Subcutaneous abdominal adipose tissue (tissue), 5 donors: ENCODE measurements at regions not wholly inside any gene's neighbourhood (a gene's known extent, or its start where the extent isn't known, plus 50 kb on each side); places are given as distances from the start of the nearest gene placed in this dataset.

Source experiments
- H3K27ac ChIP-seq: one replicate; pipeline ENCODE4 v1.7.0; 2013; ENCODE audit warnings: low read depth, mild to moderate bottlenecking, inconsistent platforms, low read length, moderate library complexity
- H3K27me3 ChIP-seq, 5 donors: one replicate each; pipeline ENCODE4 v1.7.0; 2013; ENCODE audit warnings: low read length in 5 of 5, inconsistent platforms in 1 of 5; ENCODE audit not compliant: control insufficient read depth in 5 of 5, insufficient read depth in 4 of 5
- H3K36me3 ChIP-seq, 5 donors: one replicate each; pipeline ENCODE4 v1.7.0; 2013; ENCODE audit warnings: low read length in 5 of 5; ENCODE audit not compliant: control insufficient read depth in 5 of 5, insufficient read depth in 5 of 5
- H3K4me1 ChIP-seq, 5 donors: one replicate each; pipeline ENCODE4 v1.7.0; 2013; ENCODE audit warnings: low read length in 5 of 5, mild to moderate bottlenecking in 3 of 5, moderate library complexity in 1 of 5; ENCODE audit not compliant: control insufficient read depth in 5 of 5, insufficient read depth in 5 of 5
- H3K4me3 ChIP-seq, 5 donors: one replicate each; pipeline ENCODE4 v1.7.0; 2013; ENCODE audit warnings: low read length in 5 of 5, low read depth in 1 of 5
- H3K9ac ChIP-seq, 5 donors: one replicate each; pipeline ENCODE4 v1.7.0; 2013; ENCODE audit warnings: low read length in 5 of 5, mild to moderate bottlenecking in 4 of 5, moderate library complexity in 3 of 5
- H3K9me3 ChIP-seq, 5 donors: one replicate each; pipeline ENCODE4 v1.7.0; 2013; ENCODE audit warnings: low read length in 5 of 5; ENCODE audit not compliant: control insufficient read depth in 5 of 5
- donor health status: healthy.
- donor health status: healthy.
- donor health status: healthy.
- donor health status: healthy.
- donor health status: healthy.

DNA sequence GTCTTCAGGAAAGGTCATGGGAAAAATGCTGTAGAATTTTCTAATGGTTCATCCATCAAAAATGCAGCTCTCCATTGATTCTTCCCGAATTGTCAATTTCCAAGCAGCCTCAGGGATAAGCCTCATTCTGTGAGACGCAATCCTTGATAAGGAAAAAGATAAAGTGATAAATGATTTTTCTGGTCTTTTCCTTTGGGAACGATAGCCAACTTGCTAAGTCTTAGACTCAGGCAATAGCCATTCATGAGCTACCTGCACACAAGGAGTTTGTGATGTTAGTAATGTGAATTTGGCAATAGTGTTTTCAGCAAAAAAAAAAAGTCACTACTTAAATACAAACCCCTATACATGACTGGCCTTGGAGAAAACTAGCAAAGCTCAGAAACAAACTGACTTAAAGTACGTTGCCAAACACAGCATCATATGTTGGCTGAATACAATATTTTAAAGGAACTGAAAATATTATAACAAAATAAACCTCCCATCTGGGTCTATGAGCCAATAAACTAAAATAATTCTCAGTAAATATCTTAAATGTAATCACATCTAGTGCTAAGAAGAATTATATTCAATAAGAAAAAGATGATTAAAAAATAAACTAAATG, 75.5 kb downstream of the KLF6 start:
- Histone ChIP-seq H3K9me3 (peaks cover 4 to 14% (median 11%) of the 10 kb centered on the region in 5 donors), H3K4me1 (no peaks in the 10 kb centered on the region), H3K9ac (no peak overlapping the region), H3K4me3 (no peak overlapping the region), H3K27ac (no peak overlapping the region), H3K27me3 (no peaks in the 10 kb centered on the region), H3K36me3 (no peaks in the 10 kb centered on the region)

DNA sequence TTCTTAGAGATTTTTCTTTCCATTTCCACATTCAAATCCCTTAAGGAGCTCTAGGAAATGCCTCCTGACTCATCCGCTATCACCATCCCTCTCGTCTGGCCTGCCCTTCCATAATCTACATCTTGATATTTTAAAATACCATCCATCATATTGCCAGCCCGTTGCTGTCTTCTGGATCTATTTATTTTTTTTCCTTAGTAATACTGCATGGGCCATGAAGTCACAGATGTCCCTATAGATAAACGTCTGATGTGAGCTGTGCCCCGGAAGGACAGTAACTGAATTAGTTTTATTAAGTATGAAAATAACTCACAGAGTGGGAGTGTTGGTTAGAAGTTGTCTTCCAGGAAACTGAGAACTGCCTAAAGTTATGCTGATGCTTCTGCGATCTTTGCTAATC, 76.2 kb downstream of the KLF6 start:
- Histone ChIP-seq H3K36me3 (no peaks in the 10 kb centered on the region), H3K27ac (no peak overlapping the region), H3K4me1 (no peaks in the 10 kb centered on the region), H3K27me3 (no peaks in the 10 kb centered on the region), H3K4me3 (no peak overlapping the region), H3K9ac (no peak overlapping the region), H3K9me3 (peaks cover 4 to 14% (median 11%) of the 10 kb centered on the region in 5 donors)

DNA sequence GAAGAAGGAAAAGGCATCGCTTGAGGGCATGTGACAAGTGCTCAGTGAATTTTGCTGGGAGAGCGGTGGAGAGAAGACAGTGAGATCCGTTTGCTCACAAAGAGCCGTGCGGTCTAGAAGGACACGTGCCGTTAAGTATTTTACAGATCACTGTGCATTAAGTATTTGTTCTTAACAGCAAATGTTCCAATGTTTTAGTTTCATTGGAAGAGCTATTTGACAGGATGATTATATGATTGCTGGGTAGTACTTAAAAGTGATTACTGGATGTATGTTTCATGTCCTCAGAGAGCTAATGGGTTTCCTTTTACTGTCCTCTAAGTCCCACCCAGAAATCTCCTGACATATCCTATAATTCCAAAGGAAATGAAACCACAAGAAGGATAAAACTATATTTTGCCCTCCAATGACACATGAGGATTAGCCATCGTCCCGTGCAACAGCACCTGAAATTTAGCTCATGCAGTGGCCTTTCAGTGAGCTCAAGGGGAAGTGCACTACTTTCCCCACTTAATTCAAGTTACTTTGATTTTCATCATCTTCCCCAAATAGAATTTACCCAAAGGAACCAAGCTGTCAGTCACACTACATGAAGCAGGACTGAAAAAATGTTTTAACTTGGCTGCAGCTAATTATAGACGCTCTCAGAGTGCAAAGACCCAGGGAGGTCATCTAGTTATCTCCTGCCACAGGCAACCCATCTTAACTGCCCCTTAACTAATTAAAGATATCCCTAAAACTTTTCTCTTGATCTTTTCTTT, 80.3 kb downstream of the KLF6 start:
- Histone ChIP-seq H3K4me1 (peaks cover 0 to 8% (median 0%) of the 10 kb centered on the region in 5 donors), H3K27me3 (no peaks in the 10 kb centered on the region), H3K9me3 (no peaks in the 10 kb centered on the region), H3K4me3 (no peak overlapping the region), H3K27ac (no peak overlapping the region), H3K9ac (no peak overlapping the region), H3K36me3 (no peaks in the 10 kb centered on the region)

DNA sequence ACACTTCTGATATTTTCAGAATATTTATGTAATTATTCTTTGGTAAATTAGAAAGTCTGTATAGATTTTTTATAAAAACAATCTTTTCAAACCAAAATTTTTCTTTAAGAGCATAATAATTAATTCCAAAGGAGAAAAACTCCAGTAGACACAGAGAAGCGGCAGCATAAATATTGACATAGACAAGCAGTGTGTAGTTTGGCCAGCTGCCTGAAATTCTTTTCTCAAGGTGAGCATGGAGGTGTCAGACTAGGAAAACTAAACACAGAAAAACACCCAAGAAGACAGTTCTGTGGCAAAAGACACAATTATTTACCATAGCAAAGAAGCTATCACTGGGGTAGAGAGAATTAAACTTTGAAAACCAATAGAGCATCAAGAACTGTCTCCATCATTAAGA, 82.4 kb downstream of the KLF6 start:
- H3K27ac ChIP-seq: no peak overlapping the region
- H3K4me1 ChIP-seq: peaks cover 0 to 13% (median 0%) of the 10 kb centered on the region in 5 donors
- no peak overlapping the region for H3K9ac ChIP-seq
- no peak overlapping the region for H3K4me3 ChIP-seq
- H3K27me3 ChIP-seq: no peaks in the 10 kb centered on the region
- H3K9me3 ChIP-seq: no peaks in the 10 kb centered on the region
- H3K36me3 ChIP-seq: no peaks in the 10 kb centered on the region

DNA sequence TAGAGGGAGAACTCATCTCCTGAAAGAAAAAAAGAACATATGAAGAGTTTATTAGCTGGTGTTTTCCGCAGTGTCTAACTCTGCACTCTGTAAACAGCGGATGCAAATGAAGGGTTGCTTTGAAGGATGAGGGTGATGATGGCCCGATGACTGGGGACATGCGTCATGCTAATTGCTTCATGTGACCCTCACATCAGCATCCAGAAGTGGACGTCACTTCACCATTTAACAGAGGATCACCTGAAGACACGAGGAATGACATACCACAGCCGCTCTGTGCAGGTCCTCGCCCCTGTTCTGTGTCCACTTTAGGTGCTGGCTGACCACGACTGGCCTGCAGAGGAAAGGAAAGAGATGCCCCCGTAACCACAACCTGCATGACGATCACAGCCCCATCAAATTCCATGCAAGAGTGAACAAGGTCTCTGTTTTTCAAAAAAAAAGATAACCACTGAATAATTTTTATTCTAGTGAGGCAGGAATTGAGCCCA, 82.9 kb downstream of the KLF6 start:
- H3K9me3 ChIP-seq: no peaks in the 10 kb centered on the region
- H3K4me3 ChIP-seq: no peak overlapping the region
- H3K9ac ChIP-seq: no peak overlapping the region
- no peak overlapping the region for H3K27ac ChIP-seq
- H3K27me3 ChIP-seq: no peaks in the 10 kb centered on the region
- H3K36me3 ChIP-seq: no peaks in the 10 kb centered on the region
- peaks cover 0 to 13% (median 0%) of the 10 kb centered on the region in 5 donors for H3K4me1 ChIP-seq

DNA sequence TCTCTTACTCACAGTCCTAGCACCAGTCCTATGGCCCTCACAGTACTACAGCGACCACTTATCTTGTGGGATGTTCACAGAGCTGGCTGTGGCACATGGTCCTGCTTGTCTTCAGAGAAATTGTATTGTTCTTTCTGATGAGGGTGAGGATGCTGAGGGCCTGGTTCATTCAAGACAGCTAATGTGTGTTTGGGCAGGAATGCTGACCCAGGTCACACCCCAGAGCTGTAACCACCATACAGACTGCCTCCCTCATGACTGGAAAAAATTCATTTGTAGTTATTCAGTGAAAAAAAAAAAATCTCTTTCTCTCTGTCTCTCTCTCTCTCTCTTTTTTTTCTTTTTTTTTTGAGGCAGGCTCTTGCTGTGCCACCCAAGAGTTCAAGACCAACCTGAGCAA, 83.5 kb downstream of the KLF6 start:
- no peak overlapping the region for H3K4me3 ChIP-seq
- H3K9me3 ChIP-seq: no peaks in the 10 kb centered on the region
- H3K36me3 ChIP-seq: no peaks in the 10 kb centered on the region
- H3K27me3 ChIP-seq: no peaks in the 10 kb centered on the region
- H3K4me1 ChIP-seq: peaks cover 0 to 13% (median 0%) of the 10 kb centered on the region in 5 donors
- no peak overlapping the region for H3K9ac ChIP-seq
- no peak overlapping the region for H3K27ac ChIP-seq

DNA sequence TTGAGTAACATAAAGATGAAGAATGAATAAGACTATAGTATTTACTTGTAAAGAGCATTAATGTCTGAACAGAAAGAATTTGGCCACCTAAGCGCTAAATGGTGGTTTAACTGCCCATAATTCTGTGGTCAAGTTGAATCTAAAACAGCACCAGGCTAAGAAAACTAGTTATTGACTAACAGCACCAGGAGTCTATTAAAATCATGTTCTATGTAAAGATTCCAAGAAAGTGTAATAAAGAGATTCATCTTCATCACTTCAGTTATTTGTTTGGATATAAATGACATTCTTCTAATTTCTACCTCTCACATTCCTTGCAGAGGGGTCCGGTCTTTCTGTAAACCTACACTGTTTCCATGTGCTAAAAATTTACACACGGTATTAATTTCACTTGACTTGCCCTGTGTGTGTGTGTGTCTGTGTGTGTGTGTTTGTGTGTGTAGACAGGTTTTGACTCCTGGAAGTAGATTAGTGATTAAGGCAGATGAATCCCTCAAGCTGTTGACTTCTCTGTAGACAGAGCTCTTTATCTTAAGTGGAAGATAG, 84.4 kb downstream of the KLF6 start:
- peaks cover 0 to 13% (median 0%) of the 10 kb centered on the region in 5 donors for H3K4me1 ChIP-seq
- H3K4me3 ChIP-seq: no peak overlapping the region
- no peaks in the 10 kb centered on the region for H3K36me3 ChIP-seq
- no peaks in the 10 kb centered on the region for H3K9me3 ChIP-seq
- H3K27ac ChIP-seq: no peak overlapping the region
- H3K27me3 ChIP-seq: no peaks in the 10 kb centered on the region
- no peak overlapping the region for H3K9ac ChIP-seq

DNA sequence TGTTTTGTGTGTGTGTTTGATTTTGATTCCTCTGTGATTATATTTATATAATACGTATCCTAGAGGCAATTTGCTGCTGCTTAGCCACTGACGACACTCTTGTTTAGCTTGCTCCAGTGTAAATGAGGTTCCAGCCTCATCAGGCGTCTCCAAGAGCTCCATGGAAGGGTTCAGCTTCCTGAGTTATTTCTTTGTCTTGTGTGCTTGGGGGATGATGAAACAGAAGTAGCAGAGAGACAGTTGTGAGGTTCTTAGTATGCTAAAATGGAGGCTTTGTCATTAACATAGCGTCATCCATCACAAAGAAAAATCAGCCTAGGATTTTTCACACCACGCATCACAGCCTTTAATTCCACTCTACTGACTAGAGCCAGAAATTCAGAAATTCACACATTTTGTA, 85.1 kb downstream of the KLF6 start:
- Histone ChIP-seq H3K9me3 (no peaks in the 10 kb centered on the region), H3K4me1 (peaks cover 0 to 13% (median 0%) of the 10 kb centered on the region in 5 donors), H3K9ac (no peak overlapping the region), H3K27me3 (no peaks in the 10 kb centered on the region), H3K4me3 (no peak overlapping the region), H3K27ac (no peak overlapping the region), H3K36me3 (no peaks in the 10 kb centered on the region)

DNA sequence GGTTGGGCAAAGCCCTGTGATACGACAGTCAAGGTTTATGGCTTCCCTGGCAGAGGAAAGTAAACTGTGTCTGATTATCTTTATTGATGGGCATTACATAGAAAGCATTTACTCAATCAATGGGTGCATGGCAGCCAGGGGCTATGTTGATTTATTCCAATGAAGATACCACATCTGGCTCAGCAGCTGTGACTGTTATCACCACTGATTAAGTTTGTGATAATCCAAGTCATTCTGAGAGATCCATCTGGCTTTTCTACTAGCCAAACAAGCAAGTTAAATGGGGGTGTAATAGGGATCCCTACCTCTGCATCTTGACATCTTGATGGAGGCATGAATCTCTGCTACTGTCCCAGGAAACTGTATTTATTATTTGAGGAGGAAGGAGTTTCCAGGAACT, 86.7 kb downstream of the KLF6 start:
- H3K4me1 ChIP-seq: peaks cover 0 to 13% (median 0%) of the 10 kb centered on the region in 5 donors
- no peaks in the 10 kb centered on the region for H3K36me3 ChIP-seq
- no peak overlapping the region for H3K9ac ChIP-seq
- no peak overlapping the region for H3K4me3 ChIP-seq
- H3K9me3 ChIP-seq: no peaks in the 10 kb centered on the region
- no peaks in the 10 kb centered on the region for H3K27me3 ChIP-seq
- H3K27ac ChIP-seq: no peak overlapping the region

DNA sequence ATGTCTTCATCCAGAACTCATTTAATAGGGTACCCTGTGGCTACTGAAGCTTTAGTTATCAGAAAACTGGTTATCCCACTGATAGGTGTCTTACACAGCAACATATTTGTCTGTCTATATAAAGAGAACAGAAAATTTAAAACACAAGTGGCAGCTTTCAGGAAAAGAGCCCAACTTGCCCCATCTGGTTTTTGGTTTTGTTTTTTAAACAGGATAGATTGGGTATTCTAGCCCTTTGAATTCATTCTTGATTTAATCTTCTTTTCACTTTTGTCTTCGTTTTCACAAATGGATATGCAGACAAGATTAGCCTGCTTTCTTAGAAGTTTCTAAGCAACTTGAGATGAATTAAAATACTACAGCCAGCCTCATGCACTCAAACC, 91.3 kb downstream of the KLF6 start:
- H3K9me3 ChIP-seq: no peaks in the 10 kb centered on the region
- no peaks in the 10 kb centered on the region for H3K36me3 ChIP-seq
- H3K27ac ChIP-seq: no peak overlapping the region
- H3K4me3 ChIP-seq: no peak overlapping the region
- H3K4me1 ChIP-seq: peaks cover 0 to 1% (median 0%) of the 10 kb centered on the region in 5 donors
- no peak overlapping the region for H3K9ac ChIP-seq
- no peaks in the 10 kb centered on the region for H3K27me3 ChIP-seq
